ENCODE measurements at regions not wholly inside any gene's neighbourhood (a gene's known extent, or its start where the extent isn't known, plus 50 kb on each side); places are given as distances from the start of the nearest gene placed in this dataset.
"Not testable (repeated sequence)": the region's sequence is repeated elsewhere in the genome, so short reads cannot be mapped to it uniquely, and the experiment has no call there.

GRCh38 chr6:48658915-48659314 lies 547.9 kb upstream of the PTCHD4 start:
- 67% methylated on average over 2 of the region's 2 CpGs for whole genome bisulfite sequencing
- Histone ChIP-seq H3K23ac (ENCODE audit: low read length in 2 of 2) (no peak overlapping the region), H3K9me3 (ENCODE audit: control insufficient read depth, low read length) (no peaks in the 10 kb centered on the region), H2BK120ac (ENCODE audit: low read depth, low read length) (no peak overlapping the region), H3K79me1 (replicated peaks; ENCODE audit: low read length, poor library complexity, severe bottlenecking) (no peaks in the 10 kb centered on the region), H3K36me3 (ENCODE audit: control insufficient read depth in 1 of 2, insufficient read depth in 2 of 2, low read depth in 1 of 2, low read length in 2 of 2) (no peaks in the 10 kb centered on the region), H4K91ac (ENCODE audit: low read length) (no peak overlapping the region), H3K4me1 (ENCODE audit: control insufficient read depth, insufficient read depth, low read depth, low read length) (no peaks in the 10 kb centered on the region), H3K4ac (ENCODE audit: low read depth in 1 of 2, low read length in 2 of 2) (no peak overlapping the region), H2AK5ac (ENCODE audit: low read length, severe bottlenecking) (no peak overlapping the region), H3K9ac (ENCODE audit: low read length) (no peak overlapping the region), H2BK5ac (ENCODE audit: low read depth, low read length, poor library complexity, severe bottlenecking) (no peak overlapping the region), H2BK15ac (ENCODE audit: low read depth, poor library complexity, severe bottlenecking) (no peak overlapping the region), H3K14ac (ENCODE audit: low read length in 2 of 2) (no peak overlapping the region), H2AFZ (ENCODE audit: low read depth, low read length) (peak overlapping the region; percentile 43), H4K8ac (ENCODE audit: low read length) (no peak overlapping the region), H3K18ac (ENCODE audit: low read depth in 1 of 2, low read length in 2 of 2) (no peak overlapping the region), H3K27ac (ENCODE audit: low read length, poor library complexity, severe bottlenecking) (no peak overlapping the region), H3K27me3 (ENCODE audit: control insufficient read depth in 1 of 2, insufficient read depth in 1 of 2, low read length in 2 of 2) (no peaks in the 10 kb centered on the region), H2BK12ac (ENCODE audit: low read length in 2 of 2) (no peak overlapping the region), H3K4me3 (ENCODE audit: insufficient read depth in 1 of 2, low read depth in 1 of 2, low read length in 2 of 2) (no peak overlapping the region), H3K4me2 (ENCODE audit: low read length, poor library complexity, severe bottlenecking) (no peak overlapping the region)
- no peak for DNase-seq

GRCh38 chr6:48641544-48641943 lies 530.5 kb upstream of the PTCHD4 start:
- Histone ChIP-seq H3K4me3 (ENCODE audit: insufficient read depth in 1 of 2, low read depth in 1 of 2, low read length in 2 of 2) (no peak overlapping the region), H4K8ac (ENCODE audit: low read length) (no peak overlapping the region), H3K9me3 (ENCODE audit: control insufficient read depth, low read length) (peaks cover 19% of the 10 kb centered on the region), H3K27ac (ENCODE audit: low read length, poor library complexity, severe bottlenecking) (no peak overlapping the region), H3K4ac (ENCODE audit: low read depth in 1 of 2, low read length in 2 of 2) (no peak overlapping the region), H2BK15ac (ENCODE audit: low read depth, poor library complexity, severe bottlenecking) (no peak overlapping the region), H2BK12ac (ENCODE audit: low read length in 2 of 2) (no peak overlapping the region), H2BK5ac (ENCODE audit: low read depth, low read length, poor library complexity, severe bottlenecking) (no peak overlapping the region), H3K9ac (ENCODE audit: low read length) (no peak overlapping the region), H2AFZ (ENCODE audit: low read depth, low read length) (no peak overlapping the region), H3K79me1 (replicated peaks; ENCODE audit: low read length, poor library complexity, severe bottlenecking) (no peaks in the 10 kb centered on the region), H3K18ac (ENCODE audit: low read depth in 1 of 2, low read length in 2 of 2) (no peak overlapping the region), H3K36me3 (ENCODE audit: control insufficient read depth in 1 of 2, insufficient read depth in 2 of 2, low read depth in 1 of 2, low read length in 2 of 2) (no peaks in the 10 kb centered on the region), H2AK5ac (ENCODE audit: low read length, severe bottlenecking) (no peak overlapping the region), H3K4me2 (ENCODE audit: low read length, poor library complexity, severe bottlenecking) (no peak overlapping the region), H3K4me1 (ENCODE audit: control insufficient read depth, insufficient read depth, low read depth, low read length) (no peaks in the 10 kb centered on the region), H3K14ac (ENCODE audit: low read length in 2 of 2) (no peak overlapping the region), H3K27me3 (ENCODE audit: control insufficient read depth in 1 of 2, insufficient read depth in 1 of 2, low read length in 2 of 2) (no peaks in the 10 kb centered on the region), H2BK120ac (ENCODE audit: low read depth, low read length) (no peak overlapping the region), H4K91ac (ENCODE audit: low read length) (no peak overlapping the region), H3K23ac (ENCODE audit: low read length in 2 of 2) (no peak overlapping the region)
- DNase-seq: peak; percentile 1
- 57% methylated on average over 2 of the region's 2 CpGs for whole genome bisulfite sequencing

DNA sequence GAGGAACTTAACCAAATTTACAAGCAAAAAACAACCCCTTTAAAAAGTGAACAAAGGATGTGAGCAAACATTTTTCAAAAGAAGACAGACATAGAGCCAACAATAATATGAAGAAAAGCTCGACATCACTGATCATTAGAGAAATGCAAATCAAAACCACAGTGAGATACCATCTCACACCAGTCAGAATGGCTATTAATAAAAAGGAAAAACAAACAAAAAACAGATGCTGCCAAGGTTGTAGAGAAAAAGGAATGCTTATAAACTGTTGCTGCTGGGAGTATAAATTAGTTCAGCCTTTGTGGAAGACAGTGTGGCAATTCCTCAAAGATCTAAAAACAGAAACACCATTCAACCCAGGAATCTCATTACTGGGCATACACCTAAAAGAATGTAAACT lies 527.8 kb upstream of the PTCHD4 start:
- not testable (repeated sequence) for H3K23ac ChIP-seq (ENCODE audit: low read length in 2 of 2); H4K91ac ChIP-seq (ENCODE audit: low read length); H2BK15ac ChIP-seq (ENCODE audit: low read depth, poor library complexity, severe bottlenecking); DNase-seq; H3K14ac ChIP-seq (ENCODE audit: low read length in 2 of 2); H3K27ac ChIP-seq (ENCODE audit: low read length, poor library complexity, severe bottlenecking); H3K4me1 ChIP-seq (ENCODE audit: control insufficient read depth, insufficient read depth, low read depth, low read length); H3K4ac ChIP-seq (ENCODE audit: low read depth in 1 of 2, low read length in 2 of 2); H2BK12ac ChIP-seq (ENCODE audit: low read length in 2 of 2); H2BK120ac ChIP-seq (ENCODE audit: low read depth, low read length); H3K36me3 ChIP-seq (ENCODE audit: control insufficient read depth in 1 of 2, insufficient read depth in 2 of 2, low read depth in 1 of 2, low read length in 2 of 2); H3K4me2 ChIP-seq (ENCODE audit: low read length, poor library complexity, severe bottlenecking); H2BK5ac ChIP-seq (ENCODE audit: low read depth, low read length, poor library complexity, severe bottlenecking); H2AFZ ChIP-seq (ENCODE audit: low read depth, low read length); H4K8ac ChIP-seq (ENCODE audit: low read length); H3K9ac ChIP-seq (ENCODE audit: low read length); H3K18ac ChIP-seq (ENCODE audit: low read depth in 1 of 2, low read length in 2 of 2); H3K27me3 ChIP-seq (ENCODE audit: control insufficient read depth in 1 of 2, insufficient read depth in 1 of 2, low read length in 2 of 2); H3K79me1 ChIP-seq (replicated peaks; ENCODE audit: low read length, poor library complexity, severe bottlenecking); H3K4me3 ChIP-seq (ENCODE audit: insufficient read depth in 1 of 2, low read depth in 1 of 2, low read length in 2 of 2); H2AK5ac ChIP-seq (ENCODE audit: low read length, severe bottlenecking)
- WGBS: 29% methylated on average over 1 of the region's 1 CpG
- H3K9me3 ChIP-seq (ENCODE audit: control insufficient read depth, low read length): peaks cover 18% of the 10 kb centered on the region

GRCh38 chr6:48630511-48630910 lies 519.5 kb upstream of the PTCHD4 start:
- Histone ChIP-seq H3K9ac (ENCODE audit: low read length) (no peak overlapping the region), H3K36me3 (ENCODE audit: control insufficient read depth in 1 of 2, insufficient read depth in 2 of 2, low read depth in 1 of 2, low read length in 2 of 2) (no peaks in the 10 kb centered on the region), H3K14ac (ENCODE audit: low read length in 2 of 2) (no peak overlapping the region), H4K8ac (ENCODE audit: low read length) (no peak overlapping the region), H3K9me3 (ENCODE audit: control insufficient read depth, low read length) (no peaks in the 10 kb centered on the region), H2BK15ac (ENCODE audit: low read depth, poor library complexity, severe bottlenecking) (no peak overlapping the region), H2BK12ac (ENCODE audit: low read length in 2 of 2) (no peak overlapping the region), H2BK5ac (ENCODE audit: low read depth, low read length, poor library complexity, severe bottlenecking) (no peak overlapping the region), H3K4me1 (ENCODE audit: control insufficient read depth, insufficient read depth, low read depth, low read length) (no peaks in the 10 kb centered on the region), H2BK120ac (ENCODE audit: low read depth, low read length) (no peak overlapping the region), H2AFZ (ENCODE audit: low read depth, low read length) (no peak overlapping the region), H4K91ac (ENCODE audit: low read length) (no peak overlapping the region), H2AK5ac (ENCODE audit: low read length, severe bottlenecking) (no peak overlapping the region), H3K18ac (ENCODE audit: low read depth in 1 of 2, low read length in 2 of 2) (no peak overlapping the region), H3K27ac (ENCODE audit: low read length, poor library complexity, severe bottlenecking) (no peak overlapping the region), H3K4me2 (ENCODE audit: low read length, poor library complexity, severe bottlenecking) (no peak overlapping the region), H3K4me3 (ENCODE audit: insufficient read depth in 1 of 2, low read depth in 1 of 2, low read length in 2 of 2) (no peak overlapping the region), H3K4ac (ENCODE audit: low read depth in 1 of 2, low read length in 2 of 2) (no peak overlapping the region), H3K79me1 (replicated peaks; ENCODE audit: low read length, poor library complexity, severe bottlenecking) (no peaks in the 10 kb centered on the region), H3K23ac (ENCODE audit: low read length in 2 of 2) (no peak overlapping the region), H3K27me3 (ENCODE audit: control insufficient read depth in 1 of 2, insufficient read depth in 1 of 2, low read length in 2 of 2) (no peaks in the 10 kb centered on the region)
- no peak for DNase-seq
- WGBS: no CpG with 5 or more reads among the region's 1 CpG
